IgD-negative memory B cell (primary cell): ENCODE measurements at regions not wholly inside any gene's neighbourhood (a gene's known extent, or its start where the extent isn't known, plus 50 kb on each side); places are given as distances from the start of the nearest gene placed in this dataset.
"Not testable (repeated sequence)": the region's sequence is repeated elsewhere in the genome, so short reads cannot be mapped to it uniquely, and the experiment has no call there.

Experiments used
- H3K27ac Mint-ChIP-seq, 3 donors: one replicate each; pipeline ENCODE4 v1.8.0; 2020 to 2022; ENCODE audit warnings: mild to moderate bottlenecking in 3 of 3, mixed read lengths in 3 of 3, moderate library complexity in 1 of 3
- H3K27me3 Mint-ChIP-seq: one replicate; pipeline ENCODE4 v1.8.0; 2021; ENCODE audit warnings: mixed read lengths
- H3K36me3 Mint-ChIP-seq: one replicate; pipeline ENCODE4 v1.8.0; 2020; ENCODE audit warnings: mild to moderate bottlenecking, mixed read lengths
- H3K4me1 Mint-ChIP-seq, 3 donors: one replicate each; pipeline ENCODE4 v1.8.0; 2020 to 2022; ENCODE audit warnings: mixed read lengths in 3 of 3, mild to moderate bottlenecking in 1 of 3
- H3K4me3 Mint-ChIP-seq, 4 donors: one replicate each; pipeline ENCODE4 v1.8.0; 2020 to 2022; ENCODE audit warnings: mild to moderate bottlenecking in 4 of 4, mixed read lengths in 4 of 4, moderate library complexity in 3 of 4
- H3K9me3 Mint-ChIP-seq, 3 donors: one replicate each; pipeline ENCODE4 v1.8.0; 2020 to 2021; ENCODE audit warnings: mixed read lengths in 3 of 3, mild to moderate bottlenecking in 1 of 3

DNA sequence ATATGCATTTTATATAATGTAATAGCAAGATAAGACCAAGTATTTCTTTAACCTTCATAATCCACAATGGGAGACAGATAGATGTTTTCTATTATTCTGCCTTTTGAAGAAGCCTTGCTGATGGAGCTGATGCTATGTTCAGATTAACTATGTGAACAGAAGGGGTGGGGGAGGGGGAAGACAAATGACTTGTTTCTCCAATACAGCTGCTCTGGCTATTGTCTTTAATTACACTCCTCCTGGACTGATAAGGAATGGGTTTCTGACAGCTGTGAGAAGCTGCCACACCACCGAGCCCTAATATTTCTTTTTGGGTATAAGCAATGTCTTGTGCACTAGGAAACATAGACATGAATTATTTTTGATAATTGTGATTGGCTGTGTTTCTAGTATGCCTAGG lies 62.0 kb downstream of the CAVIN4 start:
- peaks cover 0 to 3% (median 0%) of the 10 kb centered on the region in 3 donors for H3K4me1 Mint-ChIP-seq

DNA sequence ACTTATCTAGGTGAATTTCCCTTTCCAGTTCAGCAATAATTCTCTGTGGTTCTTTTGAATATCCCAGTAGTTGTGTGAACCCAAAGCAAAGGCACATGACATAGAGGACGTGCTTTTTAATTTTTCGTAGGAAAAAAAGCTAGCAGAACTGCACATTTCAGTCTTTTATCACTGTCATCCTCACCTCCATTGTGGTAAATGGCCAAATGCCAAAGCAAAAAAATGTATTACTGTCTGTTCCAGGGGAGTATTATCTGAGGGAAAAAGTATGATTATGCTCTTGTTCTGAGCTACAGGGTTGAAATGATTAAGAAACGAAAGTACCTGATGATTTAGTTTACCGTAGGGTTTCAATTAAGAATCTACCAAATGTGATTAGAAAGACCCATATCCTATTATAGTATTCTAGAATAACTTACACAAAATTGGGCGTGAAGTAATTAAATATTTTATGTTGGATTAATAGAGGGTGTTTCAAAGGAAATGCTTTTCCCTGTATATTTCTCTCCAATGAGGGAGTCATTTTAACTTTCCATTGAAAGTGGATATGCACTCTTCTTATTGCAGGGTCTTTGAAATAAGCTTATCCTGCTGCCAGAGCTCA lies 62.7 kb downstream of the CAVIN4 start:
- peak overlapping the region in 1 of 4 donors; percentile 72 for H3K4me3 Mint-ChIP-seq
- no peak overlapping the region for H3K27ac Mint-ChIP-seq
- H3K27me3 Mint-ChIP-seq: peaks cover 11% of the 10 kb centered on the region
- H3K9me3 Mint-ChIP-seq: peaks cover 5 to 11% (median 10%) of the 10 kb centered on the region in 3 donors
- peaks cover 0 to 3% (median 0%) of the 10 kb centered on the region in 3 donors for H3K4me1 Mint-ChIP-seq
- H3K36me3 Mint-ChIP-seq: no peaks in the 10 kb centered on the region

More for the DNA sequence above, 62.0 kb downstream of the CAVIN4 start:
- H3K27ac Mint-ChIP-seq: no peak overlapping the region
- peaks cover 11% of the 10 kb centered on the region for H3K27me3 Mint-ChIP-seq
- no peaks in the 10 kb centered on the region for H3K36me3 Mint-ChIP-seq
- no peak overlapping the region for H3K4me3 Mint-ChIP-seq
- H3K9me3 Mint-ChIP-seq: peaks cover 5 to 10% (median 8%) of the 10 kb centered on the region in 3 donors

DNA sequence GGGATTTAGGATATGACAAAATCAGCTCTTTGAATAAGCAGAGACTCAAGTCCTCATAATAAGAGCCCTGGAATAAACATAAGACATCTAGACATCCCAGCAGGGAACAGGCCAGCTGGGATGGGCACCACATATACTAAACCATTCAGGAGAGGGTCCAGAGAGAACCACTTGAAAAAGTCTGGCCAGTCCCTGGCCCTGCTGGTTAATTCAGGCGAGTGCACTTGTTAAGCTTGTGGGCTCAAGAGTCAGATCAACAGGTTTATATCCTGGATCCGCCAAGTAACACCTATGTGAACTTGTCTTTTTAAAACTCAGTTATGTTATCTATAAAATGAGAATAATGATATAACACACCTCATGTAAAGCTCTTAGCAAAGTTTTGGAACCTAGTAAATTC lies 63.3 kb downstream of the CAVIN4 start:
- Mint-ChIP-seq H3K27me3 (peaks cover 11% of the 10 kb centered on the region), H3K4me1 (peaks cover 0 to 3% (median 0%) of the 10 kb centered on the region in 3 donors), H3K36me3 (no peaks in the 10 kb centered on the region), H3K27ac (no peak overlapping the region), H3K9me3 (peaks cover 5 to 11% (median 10%) of the 10 kb centered on the region in 3 donors), H3K4me3 (no peak overlapping the region)

DNA sequence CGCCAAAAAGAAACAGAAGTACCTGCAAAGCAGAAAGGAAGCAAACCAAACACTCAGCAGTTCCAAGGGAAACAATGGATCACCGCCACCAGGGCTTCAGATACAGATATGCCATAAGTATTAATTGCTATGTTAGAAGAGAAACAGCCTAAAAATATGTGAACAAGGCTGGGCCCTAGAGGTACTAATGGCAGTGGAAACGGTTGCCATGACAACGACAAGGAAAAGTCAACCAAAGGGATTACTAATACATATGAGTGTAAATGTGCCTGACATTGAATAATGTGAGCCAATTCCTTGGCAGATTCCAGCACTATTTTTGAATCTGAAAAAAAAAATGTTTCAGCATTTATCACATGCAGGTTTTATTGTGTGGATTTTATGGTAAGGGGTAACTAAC lies 75.0 kb downstream of the CAVIN4 start:
- Mint-ChIP-seq H3K27me3 (peaks cover 6% of the 10 kb centered on the region), H3K36me3 (no peaks in the 10 kb centered on the region), H3K4me1 (no peaks in the 10 kb centered on the region), H3K27ac (no peak overlapping the region), H3K9me3 (peaks cover 4 to 19% (median 14%) of the 10 kb centered on the region in 3 donors), H3K4me3 (no peak overlapping the region)

DNA sequence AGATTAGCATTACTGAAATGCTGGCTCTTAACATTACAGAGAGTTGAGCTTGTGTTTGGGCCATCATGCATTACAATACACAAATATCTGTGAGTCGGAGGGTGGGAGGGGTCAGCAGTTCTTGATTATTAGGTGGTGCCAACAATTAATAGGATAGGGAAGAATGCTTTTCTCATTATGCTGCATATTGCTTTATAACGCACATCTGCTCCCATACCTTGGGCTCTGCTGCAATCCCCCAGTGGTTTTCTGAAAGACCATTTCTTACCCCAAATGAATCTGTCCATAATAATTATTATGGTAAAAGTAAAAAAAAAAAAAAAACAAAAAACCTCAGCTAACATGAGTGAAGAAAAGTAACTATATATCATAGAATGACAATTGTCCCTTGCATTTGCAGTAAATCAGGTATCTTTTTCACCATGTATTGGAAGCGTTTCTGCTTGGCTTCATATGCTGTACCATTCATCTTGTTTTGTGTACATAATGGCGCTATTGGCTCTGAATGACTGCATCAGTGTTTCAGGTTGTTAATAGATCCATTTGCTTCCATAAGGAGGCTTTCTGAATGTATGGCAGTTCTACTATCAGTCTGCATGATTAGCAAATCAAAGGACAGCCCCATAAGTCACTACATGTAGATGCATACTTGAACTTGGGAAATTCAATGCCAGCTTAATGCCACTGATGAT lies 75.9 kb downstream of the CAVIN4 start:
- H3K9me3 Mint-ChIP-seq: peaks cover 2 to 19% (median 17%) of the 10 kb centered on the region in 3 donors
- peaks cover 5% of the 10 kb centered on the region for H3K27me3 Mint-ChIP-seq
- H3K36me3 Mint-ChIP-seq: no peaks in the 10 kb centered on the region
- no peak overlapping the region for H3K4me3 Mint-ChIP-seq
- no peak overlapping the region for H3K27ac Mint-ChIP-seq
- no peaks in the 10 kb centered on the region for H3K4me1 Mint-ChIP-seq

DNA sequence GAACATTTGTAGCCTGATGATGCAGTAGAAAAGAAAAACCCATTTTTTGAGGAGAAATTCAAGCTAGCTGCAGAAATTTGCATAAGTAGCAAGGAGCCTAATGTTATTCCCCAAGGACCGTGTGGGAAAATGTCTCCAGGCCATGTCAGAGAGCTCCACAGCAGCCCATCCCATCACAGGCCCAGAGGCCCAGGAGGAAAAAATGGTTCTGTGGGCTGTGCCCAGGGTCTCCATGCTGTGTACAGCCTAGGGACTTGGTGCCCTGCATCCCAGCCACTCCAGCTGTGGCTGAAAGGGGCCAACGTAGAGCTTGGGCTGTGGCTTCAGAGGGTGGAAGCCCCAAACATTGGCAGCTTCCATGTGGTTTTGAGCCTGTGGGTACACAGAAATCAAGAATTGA lies 79.0 kb downstream of the CAVIN4 start:
- H3K9me3 Mint-ChIP-seq: peaks cover 2 to 19% (median 17%) of the 10 kb centered on the region in 3 donors
- H3K4me3 Mint-ChIP-seq, H3K27ac Mint-ChIP-seq, H3K36me3 Mint-ChIP-seq, H3K27me3 Mint-ChIP-seq, H3K4me1 Mint-ChIP-seq: not testable (repeated sequence)

DNA sequence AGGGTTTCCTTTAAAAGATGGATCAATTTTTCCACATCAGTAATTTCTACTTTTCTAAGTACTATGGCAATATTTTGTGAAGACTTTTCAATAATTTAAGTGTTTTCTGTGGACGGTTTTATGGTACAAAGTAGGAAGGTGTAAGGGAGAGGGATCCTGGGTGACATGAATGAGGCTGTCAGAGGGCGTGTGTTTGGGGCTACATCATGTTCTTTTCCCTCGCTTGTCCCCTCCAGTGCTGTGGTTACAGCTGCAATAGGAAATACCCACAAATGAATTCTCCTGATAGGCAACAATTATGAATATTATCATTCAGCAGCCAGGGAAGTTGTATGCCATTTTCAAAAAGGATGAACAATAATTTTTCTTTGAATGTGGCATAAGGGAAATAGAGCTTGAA lies 83.8 kb downstream of the CAVIN4 start:
- Mint-ChIP-seq H3K27ac (no peak overlapping the region), H3K27me3 (peaks cover 9% of the 10 kb centered on the region), H3K4me1 (no peaks in the 10 kb centered on the region), H3K36me3 (peaks cover 7% of the 10 kb centered on the region), H3K4me3 (no peak overlapping the region), H3K9me3 (peaks cover 0 to 10% (median 7%) of the 10 kb centered on the region in 3 donors)

DNA sequence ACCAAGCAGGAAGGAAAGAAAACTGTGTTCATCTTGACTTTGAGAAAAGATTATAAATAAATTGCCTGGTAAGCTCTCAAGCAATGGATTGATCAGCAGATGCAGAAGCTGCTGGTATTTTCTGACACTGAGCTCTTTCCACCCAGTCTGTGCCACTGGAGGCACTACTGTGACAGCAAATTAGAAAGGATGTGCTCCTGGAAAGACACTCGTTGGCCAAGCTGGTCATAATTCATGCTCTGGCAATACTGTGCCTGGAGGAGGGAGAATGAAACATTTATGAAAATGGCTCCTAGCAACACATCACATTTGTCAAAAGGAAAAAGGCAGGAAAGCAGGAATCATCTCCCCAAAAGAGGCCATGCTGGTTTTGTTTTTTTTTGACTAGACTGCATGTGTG lies 84.2 kb downstream of the CAVIN4 start:
- Mint-ChIP-seq H3K4me3 (no peak overlapping the region), H3K4me1 (no peaks in the 10 kb centered on the region), H3K27me3 (peaks cover 9% of the 10 kb centered on the region)

DNA sequence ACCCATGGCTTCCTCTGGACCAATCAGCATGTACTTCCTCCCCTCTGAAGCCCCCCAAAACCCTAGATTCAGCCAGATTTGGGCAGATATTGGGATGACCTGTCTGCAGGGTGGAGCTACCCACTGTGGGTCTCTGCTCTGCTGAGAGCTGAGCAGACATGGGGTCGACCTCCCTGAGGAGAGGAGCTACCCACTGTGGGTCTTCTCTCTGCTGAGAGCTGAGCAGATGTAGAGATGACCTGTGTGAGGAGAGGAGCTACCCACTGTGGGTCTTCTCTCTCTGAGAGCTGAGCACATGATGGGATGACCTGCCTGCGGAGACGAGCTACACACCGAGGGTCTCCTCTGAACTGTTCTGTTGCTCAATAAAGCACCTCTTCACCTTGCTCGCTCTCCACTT lies 89.6 kb downstream of the CAVIN4 start:
- no peaks in the 10 kb centered on the region for H3K4me1 Mint-ChIP-seq
- H3K4me3 Mint-ChIP-seq: no peak overlapping the region
- H3K27me3 Mint-ChIP-seq: peaks cover 12% of the 10 kb centered on the region

More for the DNA sequence above, 84.2 kb downstream of the CAVIN4 start:
- H3K27ac Mint-ChIP-seq: no peak overlapping the region
- H3K36me3 Mint-ChIP-seq: peaks cover 7% of the 10 kb centered on the region
- H3K9me3 Mint-ChIP-seq: peaks cover 0 to 9% (median 7%) of the 10 kb centered on the region in 3 donors

DNA sequence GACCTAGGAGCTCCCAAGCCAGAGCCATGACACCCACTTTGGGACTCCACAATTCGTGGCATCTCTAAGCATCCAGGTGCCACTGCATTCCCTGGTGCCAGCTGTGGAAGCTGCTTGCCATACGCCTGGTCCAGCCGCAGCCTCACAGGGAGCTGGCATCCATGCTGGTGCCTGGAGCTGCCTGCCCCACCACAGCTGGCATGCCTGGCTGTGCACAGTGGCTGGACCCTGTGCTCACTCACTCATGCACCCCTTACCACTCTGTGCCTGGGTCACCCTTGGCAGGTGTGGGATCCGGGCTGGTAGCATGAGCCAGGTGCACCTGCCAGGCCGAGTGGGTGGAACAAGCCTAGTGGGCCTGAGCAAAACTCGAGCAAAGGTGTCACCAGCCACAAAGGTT lies 90.1 kb downstream of the CAVIN4 start:
- no peaks in the 10 kb centered on the region for H3K4me1 Mint-ChIP-seq
- peaks cover 14% of the 10 kb centered on the region for H3K27me3 Mint-ChIP-seq
- H3K36me3 Mint-ChIP-seq: peaks cover 7% of the 10 kb centered on the region
- H3K4me3 Mint-ChIP-seq: no peak overlapping the region
- H3K9me3 Mint-ChIP-seq: peaks cover 0 to 7% (median 5%) of the 10 kb centered on the region in 3 donors
- no peak overlapping the region for H3K27ac Mint-ChIP-seq

More for the DNA sequence above, 89.6 kb downstream of the CAVIN4 start:
- Mint-ChIP-seq H3K9me3 (peaks cover 0 to 7% (median 5%) of the 10 kb centered on the region in 3 donors), H3K36me3 (peaks cover 7% of the 10 kb centered on the region), H3K27ac (no peak overlapping the region)

DNA sequence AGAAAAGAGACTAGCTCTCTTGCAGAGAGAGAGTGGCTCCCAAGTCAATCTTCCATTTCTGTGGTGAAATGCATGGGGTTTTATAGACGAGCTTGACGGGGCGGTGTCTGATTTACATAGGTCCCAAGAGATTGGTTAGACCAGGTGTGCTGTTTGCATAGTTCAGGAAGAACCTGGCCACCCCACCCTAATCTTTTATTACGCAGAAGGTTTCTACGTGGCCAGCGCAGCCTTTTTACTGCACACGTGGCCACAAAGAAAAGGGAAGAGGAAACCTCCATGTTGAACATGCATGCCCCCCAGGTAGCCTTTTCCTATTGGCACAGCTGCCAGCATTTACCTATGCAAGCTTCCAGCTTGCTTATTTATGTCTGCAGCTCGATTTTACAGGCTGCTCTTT lies 92.1 kb downstream of the CAVIN4 start:
- Mint-ChIP-seq H3K36me3 (peaks cover 7% of the 10 kb centered on the region), H3K9me3 (peaks cover 0 to 7% (median 7%) of the 10 kb centered on the region in 3 donors), H3K4me1 (no peaks in the 10 kb centered on the region), H3K4me3 (no peak overlapping the region), H3K27ac (no peak overlapping the region), H3K27me3 (peaks cover 14% of the 10 kb centered on the region)

DNA sequence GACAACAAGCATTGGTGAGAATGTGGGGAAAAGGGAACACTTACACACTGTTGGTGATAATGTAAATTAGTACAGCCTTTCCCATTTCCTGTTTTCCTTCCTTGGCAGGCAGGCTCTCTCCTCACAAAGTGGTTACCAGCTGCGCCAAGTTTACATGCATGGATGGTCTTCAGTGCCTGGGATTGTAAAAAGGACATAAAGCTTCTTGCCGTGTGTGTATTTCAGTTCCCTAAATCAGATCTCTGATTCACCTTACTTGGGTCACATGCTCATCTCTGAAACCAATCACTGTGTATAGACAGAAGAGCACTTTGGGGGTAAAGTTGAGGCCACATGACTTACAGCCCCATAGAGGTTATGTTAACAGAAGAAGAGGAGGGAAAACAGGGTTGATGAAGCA lies 92.8 kb downstream of the CAVIN4 start:
- peaks cover 9% of the 10 kb centered on the region for H3K27me3 Mint-ChIP-seq
- no peak overlapping the region for H3K27ac Mint-ChIP-seq
- H3K9me3 Mint-ChIP-seq: peaks cover 0 to 5% (median 2%) of the 10 kb centered on the region in 3 donors
- H3K4me3 Mint-ChIP-seq: no peak overlapping the region
- no peaks in the 10 kb centered on the region for H3K4me1 Mint-ChIP-seq
- H3K36me3 Mint-ChIP-seq: peaks cover 2% of the 10 kb centered on the region

DNA sequence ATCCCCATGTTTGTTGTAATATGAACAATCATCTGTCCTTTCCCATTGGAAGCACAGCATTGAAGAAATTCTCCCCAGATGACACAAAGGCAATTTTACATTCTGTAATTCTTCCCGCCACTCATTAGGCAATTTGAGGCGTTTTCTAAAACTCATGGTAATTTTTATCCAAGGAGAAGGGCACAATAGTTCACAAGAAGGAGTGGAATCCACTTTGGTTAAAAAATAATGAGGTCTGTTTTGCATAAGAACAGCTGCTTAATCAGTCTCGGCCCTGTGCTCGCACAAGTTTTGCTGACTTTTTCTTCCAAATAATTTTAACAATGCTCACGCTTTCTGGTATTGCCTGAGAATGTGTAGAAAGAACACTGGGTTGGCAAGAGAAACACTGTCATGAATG lies 94.0 kb downstream of the CAVIN4 start:
- H3K27ac Mint-ChIP-seq: no peak overlapping the region
- H3K4me3 Mint-ChIP-seq: no peak overlapping the region
- peaks cover 2% of the 10 kb centered on the region for H3K36me3 Mint-ChIP-seq
- peaks cover 5% of the 10 kb centered on the region for H3K27me3 Mint-ChIP-seq
- H3K9me3 Mint-ChIP-seq: peaks cover 0 to 5% (median 0%) of the 10 kb centered on the region in 3 donors
- H3K4me1 Mint-ChIP-seq: no peaks in the 10 kb centered on the region

DNA sequence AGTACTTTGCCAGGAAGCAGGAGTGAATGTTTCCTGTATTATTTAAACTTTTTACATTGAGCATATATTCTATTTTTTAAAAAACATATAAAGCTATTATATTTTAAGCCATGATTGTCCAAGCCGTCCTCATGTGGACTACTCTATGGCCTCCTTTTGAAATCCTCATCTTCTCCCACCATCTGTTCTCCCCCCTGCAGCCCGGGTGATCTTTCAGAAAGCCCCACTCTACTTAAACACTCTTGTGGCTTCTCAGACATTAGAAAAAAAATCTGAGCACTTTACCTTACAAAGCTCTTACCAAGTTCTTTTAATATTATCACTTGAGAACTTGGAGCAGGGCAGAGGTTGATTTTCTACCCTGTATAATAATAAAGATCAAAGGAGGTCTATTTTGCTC lies 95.4 kb downstream of the CAVIN4 start:
- Mint-ChIP-seq H3K27ac (no peak overlapping the region), H3K36me3 (peaks cover 2% of the 10 kb centered on the region), H3K4me1 (no peaks in the 10 kb centered on the region), H3K4me3 (no peak overlapping the region), H3K9me3 (peaks cover 0 to 6% (median 0%) of the 10 kb centered on the region in 3 donors), H3K27me3 (peaks cover 4% of the 10 kb centered on the region)

DNA sequence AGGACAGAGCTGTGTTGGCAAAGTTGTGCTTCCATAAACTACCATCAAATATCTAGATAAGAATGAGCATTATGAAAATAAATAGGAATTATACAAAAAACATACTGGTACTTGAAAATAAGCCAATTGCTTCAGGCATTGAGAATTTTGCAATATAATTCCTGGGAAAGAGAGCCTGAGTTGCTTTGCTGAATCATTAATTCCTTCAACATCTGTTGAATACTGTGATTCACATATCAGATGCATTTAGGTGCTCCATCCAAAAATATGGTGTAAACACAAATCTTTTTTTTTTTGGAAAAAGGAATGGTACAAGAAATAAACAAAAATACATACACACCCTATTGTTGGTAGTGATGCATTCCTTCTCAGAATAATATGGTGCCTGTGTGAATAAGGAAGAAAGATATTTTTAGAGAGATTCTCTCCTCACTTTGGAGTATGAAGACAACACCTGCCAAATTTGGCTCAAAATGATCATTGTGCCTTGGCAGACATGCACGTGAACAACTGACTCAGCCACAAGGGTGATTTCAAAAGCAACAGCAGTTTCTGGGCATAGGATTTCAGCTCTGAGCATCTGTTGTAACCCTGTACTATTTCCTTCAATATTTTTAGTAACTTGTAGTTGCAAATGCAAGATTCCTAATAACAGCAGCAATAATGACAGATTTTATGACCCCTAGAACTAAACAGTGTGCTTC lies 96.7 kb downstream of the CAVIN4 start:
- no peaks in the 10 kb centered on the region for H3K36me3 Mint-ChIP-seq
- H3K4me1 Mint-ChIP-seq: no peaks in the 10 kb centered on the region
- no peak overlapping the region for H3K27ac Mint-ChIP-seq
- H3K27me3 Mint-ChIP-seq: peaks cover 2% of the 10 kb centered on the region
- peaks cover 0 to 4% (median 0%) of the 10 kb centered on the region in 3 donors for H3K9me3 Mint-ChIP-seq
- H3K4me3 Mint-ChIP-seq: peak overlapping the region in 1 of 4 donors; percentile 18
